ENCODE measurements at regions not wholly inside any gene's neighbourhood (a gene's known extent, or its start where the extent isn't known, plus 50 kb on each side); places are given as distances from the start of the nearest gene placed in this dataset.

DNA sequence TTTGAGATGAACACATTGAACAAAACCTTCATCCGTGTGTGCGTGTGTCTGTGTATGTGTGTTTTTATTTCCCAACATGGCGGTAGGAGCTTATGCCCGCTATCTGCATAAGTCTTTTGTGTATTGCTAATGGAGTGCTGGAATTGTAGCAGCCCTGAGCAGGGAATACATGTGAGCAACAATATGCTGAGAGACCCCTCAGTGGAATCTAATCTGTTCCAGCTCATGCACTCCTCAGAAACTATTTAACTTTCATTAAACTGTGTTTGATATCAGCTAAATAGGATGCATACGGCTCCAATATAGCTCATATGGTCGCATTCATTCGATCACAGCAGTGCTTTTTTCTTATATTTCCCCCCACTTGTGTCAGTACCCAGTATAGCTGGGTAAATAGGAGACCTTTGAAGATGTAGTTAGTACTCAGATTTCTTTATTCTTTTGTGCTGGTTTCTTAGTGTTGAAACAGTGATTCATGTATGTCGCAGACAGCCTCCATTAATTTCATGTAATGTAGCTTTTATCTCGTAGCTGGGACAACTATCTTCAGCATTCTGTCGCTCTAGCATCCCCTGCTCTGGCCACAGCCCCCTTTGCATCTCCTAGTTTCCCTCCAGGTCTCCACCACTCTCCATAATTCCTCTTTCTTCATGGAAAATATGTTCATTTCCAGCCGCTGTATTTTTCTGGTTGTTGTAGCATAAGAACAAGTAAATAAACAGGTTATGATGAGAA, 891.2 kb downstream of the BCL11A start:
- no peak for DNase-seq (ENCODE audit: extremely low spot score)
- H3K36me3 ChIP-seq (ENCODE audit: insufficient read depth), result no peaks in the 10 kb centered on the region
- no peak overlapping the region for H3K4me3 ChIP-seq (ENCODE audit: low read depth, low read length)
- no peak overlapping the region for H3K27ac ChIP-seq (ENCODE audit: low read depth)
- 87% methylated on average over 11 of the region's 11 CpGs for WGBS
- H3K4me1 ChIP-seq (ENCODE audit: insufficient read depth), result no peaks in the 10 kb centered on the region

GRCh38 chr2:59660262-59660661, 893.2 kb downstream of the BCL11A start:
- no peak for DNase-seq (ENCODE audit: extremely low spot score)
- WGBS, result 78% methylated on average over 4 of the region's 4 CpGs
- H3K4me3 ChIP-seq (ENCODE audit: low read depth, low read length), result no peak overlapping the region
- H3K36me3 ChIP-seq (ENCODE audit: insufficient read depth), result no peaks in the 10 kb centered on the region
- no peaks in the 10 kb centered on the region for H3K4me1 ChIP-seq (ENCODE audit: insufficient read depth)
- H3K27ac ChIP-seq (ENCODE audit: low read depth), result no peak overlapping the region

DNA sequence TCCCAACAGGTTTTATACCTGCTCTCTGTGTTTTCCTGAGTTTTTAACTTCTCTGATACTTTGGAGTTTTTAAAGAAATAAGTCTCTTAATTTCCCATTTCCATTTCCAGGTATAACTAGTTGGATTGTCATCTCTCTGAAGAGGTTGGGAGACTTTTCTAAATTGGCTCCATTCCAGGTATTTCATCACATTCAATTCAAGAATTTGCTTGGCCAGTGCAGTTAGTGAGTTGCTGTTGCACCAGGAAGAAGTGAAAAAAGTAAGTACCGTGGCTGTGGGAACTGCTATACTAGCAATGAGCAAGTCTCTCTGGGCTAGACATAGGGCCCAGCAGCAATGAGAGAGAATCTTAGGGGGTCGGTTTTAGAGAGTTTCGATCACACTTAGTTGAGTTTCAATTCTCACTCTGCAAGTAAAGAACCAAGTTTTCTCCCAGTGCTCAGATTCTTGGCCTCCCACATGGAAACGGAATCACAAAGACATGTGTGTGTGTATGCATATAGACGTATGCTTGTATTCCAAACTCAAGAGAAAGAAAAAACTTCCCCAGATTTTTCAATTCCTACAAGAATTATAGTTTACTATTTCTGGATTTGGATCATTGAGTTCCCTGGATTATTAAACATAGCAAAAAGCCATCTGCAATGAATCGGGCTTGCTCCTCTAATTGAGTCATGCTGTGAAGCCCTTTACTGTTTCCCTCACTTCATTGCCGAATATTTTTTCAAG, 894.4 kb downstream of the BCL11A start:
- no peaks in the 10 kb centered on the region for H3K36me3 ChIP-seq (ENCODE audit: insufficient read depth)
- H3K4me1 ChIP-seq (ENCODE audit: insufficient read depth), result no peaks in the 10 kb centered on the region
- no peak overlapping the region for H3K27ac ChIP-seq (ENCODE audit: low read depth)
- no peak overlapping the region for H3K4me3 ChIP-seq (ENCODE audit: low read depth, low read length)
- WGBS, result 71% methylated on average over 7 of the region's 7 CpGs
- DNase-seq (ENCODE audit: extremely low spot score), result no peak

GRCh38 chr2:59655809-59656208, 897.6 kb downstream of the BCL11A start:
- WGBS, result 93% methylated on average over 9 of the region's 9 CpGs

DNA sequence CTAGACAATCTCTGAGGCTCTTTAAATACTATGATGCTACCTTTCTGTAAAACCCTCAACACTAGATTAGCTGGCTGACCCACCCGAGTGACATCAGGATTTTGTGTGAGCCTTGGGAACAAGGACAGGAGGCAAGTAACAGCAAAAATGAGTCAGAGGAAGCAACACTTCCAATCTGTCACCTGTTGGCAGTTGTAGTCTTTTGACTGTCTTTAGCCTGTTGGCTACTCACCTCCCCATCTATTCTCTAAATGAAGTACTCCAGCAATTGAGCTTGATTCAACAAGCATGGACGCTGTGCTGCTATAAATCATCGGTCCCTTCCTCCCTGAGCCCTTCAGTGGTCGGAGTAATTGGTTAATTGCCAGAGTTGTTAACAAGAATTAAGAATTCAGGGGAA, 898.7 kb downstream of the BCL11A start:
- H3K4me1 ChIP-seq (ENCODE audit: insufficient read depth), result no peaks in the 10 kb centered on the region
- no peak for DNase-seq (ENCODE audit: extremely low spot score)
- WGBS, result 49% methylated on average over 4 of the region's 4 CpGs
- H3K4me3 ChIP-seq (ENCODE audit: low read depth, low read length), result no peak overlapping the region
- no peak overlapping the region for H3K27ac ChIP-seq (ENCODE audit: low read depth)
- H3K36me3 ChIP-seq (ENCODE audit: insufficient read depth), result no peaks in the 10 kb centered on the region

More at GRCh38 chr2:59655809-59656208, 897.6 kb downstream of the BCL11A start:
- no peak overlapping the region for H3K27ac ChIP-seq (ENCODE audit: low read depth)
- H3K4me3 ChIP-seq (ENCODE audit: low read depth, low read length), result no peak overlapping the region
- H3K4me1 ChIP-seq (ENCODE audit: insufficient read depth), result no peaks in the 10 kb centered on the region
- DNase-seq (ENCODE audit: extremely low spot score), result no peak
- H3K36me3 ChIP-seq (ENCODE audit: insufficient read depth), result no peaks in the 10 kb centered on the region

- DNase-seq (ENCODE audit: extremely low spot score), result no peak
- WGBS, result 90% methylated on average over 2 of the region's 2 CpGs
- H3K27ac ChIP-seq (ENCODE audit: low read depth), result no peak overlapping the region
- H3K4me3 ChIP-seq (ENCODE audit: low read depth, low read length), result no peak overlapping the region
- H3K36me3 ChIP-seq (ENCODE audit: insufficient read depth), result no peaks in the 10 kb centered on the region
- H3K4me1 ChIP-seq (ENCODE audit: insufficient read depth), result no peaks in the 10 kb centered on the region
These were observed 900.3 kb downstream of the BCL11A start for GRCh38 chr2:59653164-59653563.

GRCh38 chr2:59630789-59631188, 922.7 kb downstream of the BCL11A start:
- no peak for DNase-seq (ENCODE audit: extremely low spot score)
- Histone ChIP-seq H3K4me1 (ENCODE audit: insufficient read depth) (no peaks in the 10 kb centered on the region), H3K36me3 (ENCODE audit: insufficient read depth) (no peaks in the 10 kb centered on the region), H3K4me3 (ENCODE audit: low read depth, low read length) (no peak overlapping the region), H3K27ac (ENCODE audit: low read depth) (no peak overlapping the region)
- WGBS, result 74% methylated on average over 1 of the region's 1 CpG

DNA sequence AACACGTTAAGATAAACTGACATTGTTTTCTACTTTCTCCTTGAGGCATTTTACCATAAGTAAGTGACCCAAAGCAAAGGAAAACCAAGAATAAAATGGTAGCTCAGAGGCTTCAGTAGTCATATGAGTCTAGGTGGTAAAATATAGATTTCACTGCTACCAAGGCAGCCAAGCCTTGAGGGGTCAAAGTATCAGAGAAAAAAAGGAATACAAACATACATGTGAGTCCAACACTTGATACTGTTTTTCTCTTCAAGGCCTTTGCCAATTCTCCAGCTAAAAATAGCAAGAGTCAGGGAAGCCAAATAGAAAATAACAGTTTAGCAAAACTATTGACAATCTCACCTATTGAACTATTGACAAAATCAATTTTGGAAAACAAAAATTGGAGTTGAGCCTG, 925.9 kb downstream of the BCL11A start:
- Histone ChIP-seq H3K36me3 (ENCODE audit: insufficient read depth) (no peaks in the 10 kb centered on the region), H3K4me3 (ENCODE audit: low read depth, low read length) (no peak overlapping the region), H3K27ac (ENCODE audit: low read depth) (no peak overlapping the region), H3K4me1 (ENCODE audit: insufficient read depth) (no peaks in the 10 kb centered on the region)
- no peak for DNase-seq (ENCODE audit: extremely low spot score)
- WGBS, result 82% methylated on average over 1 of the region's 1 CpG

DNA sequence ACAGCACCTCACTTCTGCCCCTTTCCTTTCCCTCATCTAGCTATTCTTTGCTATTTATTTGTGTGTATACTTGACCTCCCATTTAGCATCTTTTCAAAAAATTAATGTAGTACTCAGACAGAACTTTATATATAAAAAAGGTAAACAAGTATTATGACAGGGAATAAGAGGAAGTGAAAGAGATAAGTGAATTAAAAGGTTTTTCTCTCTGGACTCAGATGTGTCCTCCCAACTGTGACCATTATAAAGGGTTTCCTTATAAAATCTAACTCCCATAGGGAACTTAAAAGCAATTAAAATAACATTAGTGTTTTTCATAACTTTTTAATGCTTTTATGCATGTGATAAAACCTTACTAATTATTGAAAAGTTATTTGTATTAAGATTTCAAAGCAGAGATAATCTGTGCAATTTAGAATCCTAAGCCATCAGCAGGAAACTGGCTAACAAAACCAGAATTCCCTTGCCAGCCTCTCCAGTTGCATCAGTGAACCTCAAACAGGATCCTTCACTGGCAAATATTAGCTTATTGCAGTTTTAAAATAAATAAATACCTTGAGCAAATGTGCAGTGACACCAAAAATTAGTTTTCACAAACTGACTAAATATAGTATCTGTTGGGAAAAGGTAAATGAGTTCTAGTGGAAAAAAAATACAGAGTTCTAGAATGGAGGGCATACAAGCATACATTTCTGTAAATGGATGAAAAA, 930.7 kb downstream of the BCL11A start:
- no peaks in the 10 kb centered on the region for H3K4me1 ChIP-seq (ENCODE audit: insufficient read depth)
- no peak overlapping the region for H3K4me3 ChIP-seq (ENCODE audit: low read depth, low read length)
- no peak overlapping the region for H3K27ac ChIP-seq (ENCODE audit: low read depth)
- DNase-seq (ENCODE audit: extremely low spot score), result no peak
- no peaks in the 10 kb centered on the region for H3K36me3 ChIP-seq (ENCODE audit: insufficient read depth)

- Histone ChIP-seq H3K27ac (ENCODE audit: low read depth) (no peak overlapping the region), H3K4me3 (ENCODE audit: low read depth, low read length) (no peak overlapping the region), H3K4me1 (ENCODE audit: insufficient read depth) (no peaks in the 10 kb centered on the region), H3K36me3 (ENCODE audit: insufficient read depth) (no peaks in the 10 kb centered on the region)
- DNase-seq (ENCODE audit: extremely low spot score), result no peak
- 20% methylated on average over 1 of the region's 1 CpG for WGBS
These were observed 949.3 kb downstream of the BCL11A start for GRCh38 chr2:59604123-59604522.

- Histone ChIP-seq H3K36me3 (ENCODE audit: insufficient read depth) (no peaks in the 10 kb centered on the region), H3K27ac (ENCODE audit: low read depth) (no peak overlapping the region), H3K4me3 (ENCODE audit: low read depth, low read length) (no peak overlapping the region), H3K4me1 (ENCODE audit: insufficient read depth) (no peaks in the 10 kb centered on the region)
- DNase-seq (ENCODE audit: extremely low spot score), result no peak
- 70% methylated on average over 5 of the region's 5 CpGs for WGBS
These were observed 958.7 kb downstream of the BCL11A start for GRCh38 chr2:59594671-59595222.

DNA sequence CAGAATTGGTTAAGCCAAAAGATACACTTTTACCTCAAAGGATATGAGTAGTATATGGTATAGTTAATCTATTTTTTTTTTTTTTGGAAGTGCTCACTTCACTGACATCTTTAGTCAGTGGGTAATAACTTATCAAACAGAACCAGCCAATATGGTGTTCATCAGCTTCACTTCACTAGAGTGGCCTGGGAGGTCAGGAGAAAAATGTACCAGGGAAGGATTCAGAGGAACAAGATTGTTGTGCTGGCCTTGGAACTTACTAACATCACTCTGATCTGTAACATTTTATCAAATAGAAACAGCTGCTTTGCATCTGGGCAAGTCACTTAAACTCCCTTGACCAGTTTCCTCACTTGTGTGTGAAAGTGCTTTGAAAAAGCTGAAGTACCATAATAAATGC, 962.7 kb downstream of the BCL11A start:
- Histone ChIP-seq H3K4me3 (ENCODE audit: low read depth, low read length) (no peak overlapping the region), H3K27ac (ENCODE audit: low read depth) (no peak overlapping the region), H3K36me3 (ENCODE audit: insufficient read depth) (no peaks in the 10 kb centered on the region), H3K4me1 (ENCODE audit: insufficient read depth) (no peaks in the 10 kb centered on the region)
- no peak for DNase-seq (ENCODE audit: extremely low spot score)

- DNase-seq (ENCODE audit: extremely low spot score), result no peak
- H3K4me3 ChIP-seq (ENCODE audit: low read depth, low read length), result no peak overlapping the region
- H3K4me1 ChIP-seq (ENCODE audit: insufficient read depth), result no peaks in the 10 kb centered on the region
- WGBS, result 57% methylated on average over 4 of the region's 4 CpGs
- H3K27ac ChIP-seq (ENCODE audit: low read depth), result no peak overlapping the region
- no peaks in the 10 kb centered on the region for H3K36me3 ChIP-seq (ENCODE audit: insufficient read depth)
These were observed 963.6 kb downstream of the BCL11A start for GRCh38 chr2:59589881-59590280.

DNA sequence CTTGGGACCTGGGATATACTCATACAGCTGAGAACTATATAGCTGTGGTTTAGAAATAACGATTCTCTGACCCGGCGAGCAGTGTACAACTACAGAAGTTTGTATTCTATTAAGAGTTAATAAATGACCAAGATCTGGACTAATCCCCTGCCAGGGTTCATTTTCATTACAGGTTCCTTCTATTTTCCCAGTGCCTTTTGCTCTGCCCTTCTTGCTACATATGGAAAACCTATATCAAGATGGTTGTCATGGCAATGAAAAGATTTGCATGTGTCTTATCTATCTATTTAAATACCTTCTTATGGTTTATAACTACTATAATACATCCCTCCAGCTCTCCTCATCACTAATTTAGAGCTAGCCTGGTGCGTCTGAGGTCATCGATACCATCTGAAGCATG, 965.2 kb downstream of the BCL11A start:
- no peaks in the 10 kb centered on the region for H3K4me1 ChIP-seq (ENCODE audit: insufficient read depth)
- WGBS, result 94% methylated on average over 5 of the region's 5 CpGs
- H3K36me3 ChIP-seq (ENCODE audit: insufficient read depth), result no peaks in the 10 kb centered on the region
- no peak for DNase-seq (ENCODE audit: extremely low spot score)
- H3K27ac ChIP-seq (ENCODE audit: low read depth), result no peak overlapping the region
- no peak overlapping the region for H3K4me3 ChIP-seq (ENCODE audit: low read depth, low read length)
